DOHH2 (cell line): ENCODE measurements at regions not wholly inside any gene's neighbourhood (a gene's known extent, or its start where the extent isn't known, plus 50 kb on each side); places are given as distances from the start of the nearest gene placed in this dataset.

Experiments
- H3F3A ChIP-seq: fragments of 200-600 bp; sonication (generic), shearing (Covaris generic); 2 replicates; pipeline ENCODE4 v1.6.0; 2016; ENCODE audit warnings: antibody characterized with exemption, mild to moderate bottlenecking; ENCODE audit not compliant: control insufficient read depth, insufficient read depth
- H3K27ac ChIP-seq: fragments of 200-600 bp; sonication (generic); 2 replicates; pipeline ENCODE4 v1.5.1; 2014; ENCODE audit warnings: low read depth, mild to moderate bottlenecking, low read length, moderate library complexity
- H3K27me3 ChIP-seq: fragments of 200-600 bp; sonication (generic); 2 replicates; pipeline ENCODE4 v1.6.1; 2014; ENCODE audit warnings: mild to moderate bottlenecking, low read length, mixed read lengths; ENCODE audit not compliant: control insufficient read depth
- H3K36me3 ChIP-seq: fragments of 200-600 bp; sonication (generic); 2 replicates; pipeline ENCODE4 v1.6.1; 2014; ENCODE audit warnings: mild to moderate bottlenecking, low read length, moderate library complexity, mixed read lengths; ENCODE audit not compliant: control insufficient read depth
- H3K4me1 ChIP-seq: fragments of 200-600 bp; sonication (generic); 2 replicates; pipeline ENCODE4 v1.6.1; 2014; ENCODE audit warnings: mild to moderate bottlenecking, low read length, mixed read lengths; ENCODE audit not compliant: control insufficient read depth
- H3K4me2 ChIP-seq: fragments of 200-600 bp; sonication (generic); 2 replicates; pipeline ENCODE4 v1.6.0; 2014; ENCODE audit warnings: mild to moderate bottlenecking, low read length, moderate library complexity
- H3K4me3 ChIP-seq: fragments of 200-600 bp; sonication (generic); 2 replicates; pipeline ENCODE4 v1.5.1; 2014; ENCODE audit warnings: mild to moderate bottlenecking, low read length, mixed read lengths
- H3K79me2 ChIP-seq: fragments of 200-600 bp; sonication (generic); 2 replicates; pipeline ENCODE4 v1.6.1; 2014; ENCODE audit warnings: mild to moderate bottlenecking, low read length, mixed read lengths; ENCODE audit not compliant: control insufficient read depth
- H3K9me2 ChIP-seq: fragments of 200-600 bp; sonication (generic); replicated peaks from 2 replicates; pipeline ENCODE4 v1.6.1; 2014; ENCODE audit warnings: mild to moderate bottlenecking, low read length, mixed read lengths; ENCODE audit not compliant: control insufficient read depth
- H3K9me3 ChIP-seq: fragments of 200-600 bp; sonication (generic); 2 replicates; pipeline ENCODE4 v1.6.1; 2014; ENCODE audit warnings: antibody characterized with exemption, low read length, mixed read lengths; ENCODE audit not compliant: control insufficient read depth, insufficient read depth
- H4K20me1 ChIP-seq: fragments of 200-600 bp; sonication (generic); 2 replicates; pipeline ENCODE4 v1.6.0; 2014; ENCODE audit warnings: low read depth, mild to moderate bottlenecking, antibody characterized with exemption, low read length, moderate library complexity; ENCODE audit not compliant: control insufficient read depth, insufficient read depth
- EZH2phosphoT487 ChIP-seq: fragments of 200-600 bp; sonication (generic); IDR thresholded peaks from 2 replicates; pipeline ENCODE4 v1.6.1; 2017; ENCODE audit warnings: borderline replicate concordance, mild to moderate bottlenecking, antibody characterized with exemption, low read length, moderate library complexity, mixed read lengths
- TF ChIP-seq, protein P1 (sequence below): fragments of 200-600 bp; sonication (generic); IDR thresholded peaks from one replicate; pipeline ENCODE4 v1.5.1; 2014; ENCODE audit warnings: antibody characterized with exemption, mild to moderate bottlenecking, low read depth, low read length; ENCODE audit not compliant: poor library complexity, severe bottlenecking

DNA sequence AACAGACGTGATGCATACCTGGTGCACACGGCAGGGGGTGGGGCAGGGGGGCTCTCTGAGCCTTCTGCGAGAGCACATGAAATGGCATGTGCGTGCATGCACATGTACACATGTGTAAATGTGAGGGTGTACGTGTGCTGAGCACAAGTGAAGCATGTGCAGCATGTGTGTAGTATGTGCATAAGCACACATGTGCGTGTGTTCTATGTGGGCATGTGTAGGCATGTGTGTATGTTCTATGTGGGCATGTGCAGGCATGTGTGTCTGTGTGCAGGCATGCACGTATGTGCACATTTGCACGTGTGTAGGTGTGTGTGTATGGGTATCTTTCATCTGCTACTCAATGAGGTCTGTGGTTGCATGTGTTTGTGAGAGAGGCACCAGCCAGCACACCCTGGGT is 371.2 kb downstream of the CTTN start:
- no peak overlapping the region for H3K4me2 ChIP-seq
- H3K79me2 ChIP-seq = no peaks in the 10 kb centered on the region
- TF ChIP-seq, protein P1, sequence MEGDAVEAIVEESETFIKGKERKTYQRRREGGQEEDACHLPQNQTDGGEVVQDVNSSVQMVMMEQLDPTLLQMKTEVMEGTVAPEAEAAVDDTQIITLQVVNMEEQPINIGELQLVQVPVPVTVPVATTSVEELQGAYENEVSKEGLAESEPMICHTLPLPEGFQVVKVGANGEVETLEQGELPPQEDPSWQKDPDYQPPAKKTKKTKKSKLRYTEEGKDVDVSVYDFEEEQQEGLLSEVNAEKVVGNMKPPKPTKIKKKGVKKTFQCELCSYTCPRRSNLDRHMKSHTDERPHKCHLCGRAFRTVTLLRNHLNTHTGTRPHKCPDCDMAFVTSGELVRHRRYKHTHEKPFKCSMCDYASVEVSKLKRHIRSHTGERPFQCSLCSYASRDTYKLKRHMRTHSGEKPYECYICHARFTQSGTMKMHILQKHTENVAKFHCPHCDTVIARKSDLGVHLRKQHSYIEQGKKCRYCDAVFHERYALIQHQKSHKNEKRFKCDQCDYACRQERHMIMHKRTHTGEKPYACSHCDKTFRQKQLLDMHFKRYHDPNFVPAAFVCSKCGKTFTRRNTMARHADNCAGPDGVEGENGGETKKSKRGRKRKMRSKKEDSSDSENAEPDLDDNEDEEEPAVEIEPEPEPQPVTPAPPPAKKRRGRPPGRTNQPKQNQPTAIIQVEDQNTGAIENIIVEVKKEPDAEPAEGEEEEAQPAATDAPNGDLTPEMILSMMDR = no peak
- no peak for TF ChIP-seq EZH2phosphoT487
- no peaks in the 10 kb centered on the region for H4K20me1 ChIP-seq
- no peaks in the 10 kb centered on the region for H3K9me3 ChIP-seq
- H3K36me3 ChIP-seq = no peaks in the 10 kb centered on the region
- no peaks in the 10 kb centered on the region for H3F3A ChIP-seq
- no peak overlapping the region for H3K4me3 ChIP-seq
- H3K27ac ChIP-seq = no peak overlapping the region
- H3K27me3 ChIP-seq = no peaks in the 10 kb centered on the region
- no peaks in the 10 kb centered on the region for H3K4me1 ChIP-seq
- H3K9me2 ChIP-seq = no peaks in the 10 kb centered on the region

DNA sequence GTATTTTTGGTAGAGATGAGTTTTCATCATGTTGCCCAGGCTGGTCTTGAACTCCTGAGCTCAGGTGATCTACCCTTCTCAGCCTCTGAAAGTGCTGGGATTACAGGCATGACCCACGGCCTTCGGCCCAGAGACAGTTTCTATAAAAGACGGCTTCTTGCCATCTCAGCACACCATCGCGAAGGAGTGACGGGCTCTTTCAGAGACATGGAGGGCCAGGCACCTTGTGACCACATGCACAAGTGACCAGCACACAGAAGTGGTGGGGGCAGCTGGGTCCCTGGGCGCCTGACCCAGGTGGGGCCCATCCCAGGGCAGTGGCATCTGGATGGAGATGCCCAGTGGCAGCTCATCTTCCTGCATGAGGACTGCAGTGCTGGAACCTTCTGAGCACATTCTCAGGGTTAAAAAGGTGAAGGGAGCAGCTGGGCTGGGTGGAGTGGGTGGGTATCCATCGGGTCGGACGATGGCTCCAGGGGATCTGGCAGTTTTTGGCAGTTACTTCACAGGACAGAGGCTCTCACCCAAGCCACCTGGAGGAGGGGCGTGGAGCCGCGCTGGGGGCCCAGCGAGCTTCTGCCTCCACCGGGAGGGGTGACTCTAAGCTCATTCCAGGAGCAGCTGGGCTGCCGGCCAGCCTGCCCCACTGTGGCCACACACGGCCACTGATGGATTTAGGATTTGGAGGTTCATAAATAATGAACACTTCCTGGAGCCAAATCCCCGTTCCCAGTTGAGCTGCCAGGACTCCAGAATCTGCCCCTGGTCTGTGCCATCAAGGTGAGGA is 373.0 kb downstream of the CTTN start:
- H3K27ac ChIP-seq = no peak overlapping the region
- H3K79me2 ChIP-seq = no peaks in the 10 kb centered on the region
- no peaks in the 10 kb centered on the region for H3K9me3 ChIP-seq
- no peak for TF ChIP-seq EZH2phosphoT487
- TF ChIP-seq, protein P1 = no peak
- no peak overlapping the region for H3K4me3 ChIP-seq
- no peaks in the 10 kb centered on the region for H3K4me1 ChIP-seq
- H3F3A ChIP-seq = no peaks in the 10 kb centered on the region
- H3K9me2 ChIP-seq = no peaks in the 10 kb centered on the region
- no peak overlapping the region for H3K4me2 ChIP-seq
- H4K20me1 ChIP-seq = no peaks in the 10 kb centered on the region
- H3K27me3 ChIP-seq = no peaks in the 10 kb centered on the region
- H3K36me3 ChIP-seq = no peaks in the 10 kb centered on the region

DNA sequence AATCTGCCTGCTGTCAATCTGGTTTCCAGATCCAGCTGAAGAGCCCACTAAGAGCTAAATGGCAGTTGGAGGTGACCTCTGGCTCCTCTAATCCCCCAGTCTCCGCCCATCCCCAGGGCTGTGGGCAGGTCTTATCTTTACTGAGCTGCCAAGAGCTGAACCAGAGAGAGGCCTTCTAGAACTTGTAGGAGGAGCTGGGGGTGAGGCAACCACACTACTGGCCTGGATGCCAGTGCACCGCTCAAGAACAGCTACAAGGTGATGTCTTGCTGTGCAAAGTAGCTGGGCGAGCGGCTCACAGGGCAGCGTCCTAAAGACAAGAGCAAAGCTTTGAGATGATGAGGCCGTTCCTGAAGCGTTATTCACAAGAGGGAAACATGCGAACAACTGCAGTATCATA is 374.6 kb downstream of the CTTN start:
- no peaks in the 10 kb centered on the region for H4K20me1 ChIP-seq
- H3K27me3 ChIP-seq = no peaks in the 10 kb centered on the region
- no peaks in the 10 kb centered on the region for H3K36me3 ChIP-seq
- no peak overlapping the region for H3K4me3 ChIP-seq
- H3K79me2 ChIP-seq = no peaks in the 10 kb centered on the region
- no peaks in the 10 kb centered on the region for H3F3A ChIP-seq
- H3K4me1 ChIP-seq = no peaks in the 10 kb centered on the region
- H3K4me2 ChIP-seq = no peak overlapping the region
- H3K27ac ChIP-seq = no peak overlapping the region
- H3K9me2 ChIP-seq = no peaks in the 10 kb centered on the region
- TF ChIP-seq EZH2phosphoT487 = no peak
- TF ChIP-seq, protein P1 = no peak
- H3K9me3 ChIP-seq = no peaks in the 10 kb centered on the region
